ENCODE measurements at regions not wholly inside any gene's neighbourhood (a gene's known extent, or its start where the extent isn't known, plus 50 kb on each side); places are given as distances from the start of the nearest gene placed in this dataset.

DNA sequence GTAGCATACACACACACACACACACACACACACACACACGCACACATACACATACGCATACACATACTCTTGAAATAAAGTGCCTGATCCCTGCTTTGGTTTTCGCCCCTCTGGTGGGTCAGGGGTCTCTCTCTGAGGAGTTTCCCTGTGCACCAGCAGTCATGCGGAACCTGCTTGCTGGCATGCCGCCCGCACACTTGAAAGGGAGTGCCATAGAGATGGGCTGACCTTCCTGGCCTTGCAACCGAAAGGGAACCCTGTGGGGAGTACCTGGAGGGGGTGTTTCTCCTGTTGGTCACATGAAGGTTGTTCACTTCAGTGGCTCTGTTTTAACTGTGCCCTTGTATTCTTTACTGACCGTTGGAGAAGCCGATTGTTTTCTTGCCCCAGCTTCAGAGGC is 752.3 kb downstream of the NR2F2 start:
- Histone ChIP-seq H3K27me3 (peaks cover 0 to 12% (median 0%) of the 10 kb centered on the region in 9 donors), H3K27ac (no peak overlapping the region), H3K9me3 (no peaks in the 10 kb centered on the region), H3K4me1 (no peaks in the 10 kb centered on the region), H3K36me3 (no peaks in the 10 kb centered on the region), H3K4me3 (no peak overlapping the region)
- ATAC-seq (no peak), DNase-seq (no peak)
- WGBS, 4 donors = 77 to 83% (median 77%) methylated on average over 9 of the region's 9 CpGs
- intact Hi-C loops (cut with DNase I) = no loop called here
- TF ChIP-seq, protein P1, sequence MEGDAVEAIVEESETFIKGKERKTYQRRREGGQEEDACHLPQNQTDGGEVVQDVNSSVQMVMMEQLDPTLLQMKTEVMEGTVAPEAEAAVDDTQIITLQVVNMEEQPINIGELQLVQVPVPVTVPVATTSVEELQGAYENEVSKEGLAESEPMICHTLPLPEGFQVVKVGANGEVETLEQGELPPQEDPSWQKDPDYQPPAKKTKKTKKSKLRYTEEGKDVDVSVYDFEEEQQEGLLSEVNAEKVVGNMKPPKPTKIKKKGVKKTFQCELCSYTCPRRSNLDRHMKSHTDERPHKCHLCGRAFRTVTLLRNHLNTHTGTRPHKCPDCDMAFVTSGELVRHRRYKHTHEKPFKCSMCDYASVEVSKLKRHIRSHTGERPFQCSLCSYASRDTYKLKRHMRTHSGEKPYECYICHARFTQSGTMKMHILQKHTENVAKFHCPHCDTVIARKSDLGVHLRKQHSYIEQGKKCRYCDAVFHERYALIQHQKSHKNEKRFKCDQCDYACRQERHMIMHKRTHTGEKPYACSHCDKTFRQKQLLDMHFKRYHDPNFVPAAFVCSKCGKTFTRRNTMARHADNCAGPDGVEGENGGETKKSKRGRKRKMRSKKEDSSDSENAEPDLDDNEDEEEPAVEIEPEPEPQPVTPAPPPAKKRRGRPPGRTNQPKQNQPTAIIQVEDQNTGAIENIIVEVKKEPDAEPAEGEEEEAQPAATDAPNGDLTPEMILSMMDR (IDR thresholded peaks at IDR 0.05) = no peak
- no peak for TF ChIP-seq POLR2A (IDR thresholded peaks at IDR 0.05)

GRCh38 chr15:97084650-97085049 is 754.1 kb downstream of the NR2F2 start:
- no peak overlapping the region for H3K27ac ChIP-seq
- H3K4me1 ChIP-seq = no peaks in the 10 kb centered on the region
- no peak overlapping the region for H3K4me3 ChIP-seq
- TF ChIP-seq, protein P1 (IDR thresholded peaks at IDR 0.05) = no peak
- no peak for TF ChIP-seq POLR2A (IDR thresholded peaks at IDR 0.05)
- ATAC-seq (no peak), DNase-seq (no peak)
- H3K9me3 ChIP-seq = no peaks in the 10 kb centered on the region
- no peaks in the 10 kb centered on the region for H3K36me3 ChIP-seq
- WGBS, 4 donors = 67 to 74% (median 72%) methylated on average over 2 of the region's 2 CpGs
- intact Hi-C loops (cut with DNase I) = no loop called here
- H3K27me3 ChIP-seq = peaks cover 0 to 8% (median 0%) of the 10 kb centered on the region in 9 donors

GRCh38 chr15:97085731-97086130 is 755.2 kb downstream of the NR2F2 start:
- Histone ChIP-seq H3K36me3 (no peaks in the 10 kb centered on the region), H3K4me1 (no peaks in the 10 kb centered on the region), H3K27ac (no peak overlapping the region), H3K27me3 (peaks cover 0 to 8% (median 0%) of the 10 kb centered on the region in 9 donors), H3K9me3 (no peaks in the 10 kb centered on the region), H3K4me3 (no peak overlapping the region)
- 42 to 54% (median 49%) methylated on average over 13 of the region's 13 CpGs for WGBS, 4 donors
- no peak for DNase-seq
- TF ChIP-seq, protein P1 (IDR thresholded peaks at IDR 0.05) = no peak
- no peak for TF ChIP-seq POLR2A (IDR thresholded peaks at IDR 0.05)
- ATAC-seq = no peak
- intact Hi-C loops (cut with DNase I) = no loop called here

DNA sequence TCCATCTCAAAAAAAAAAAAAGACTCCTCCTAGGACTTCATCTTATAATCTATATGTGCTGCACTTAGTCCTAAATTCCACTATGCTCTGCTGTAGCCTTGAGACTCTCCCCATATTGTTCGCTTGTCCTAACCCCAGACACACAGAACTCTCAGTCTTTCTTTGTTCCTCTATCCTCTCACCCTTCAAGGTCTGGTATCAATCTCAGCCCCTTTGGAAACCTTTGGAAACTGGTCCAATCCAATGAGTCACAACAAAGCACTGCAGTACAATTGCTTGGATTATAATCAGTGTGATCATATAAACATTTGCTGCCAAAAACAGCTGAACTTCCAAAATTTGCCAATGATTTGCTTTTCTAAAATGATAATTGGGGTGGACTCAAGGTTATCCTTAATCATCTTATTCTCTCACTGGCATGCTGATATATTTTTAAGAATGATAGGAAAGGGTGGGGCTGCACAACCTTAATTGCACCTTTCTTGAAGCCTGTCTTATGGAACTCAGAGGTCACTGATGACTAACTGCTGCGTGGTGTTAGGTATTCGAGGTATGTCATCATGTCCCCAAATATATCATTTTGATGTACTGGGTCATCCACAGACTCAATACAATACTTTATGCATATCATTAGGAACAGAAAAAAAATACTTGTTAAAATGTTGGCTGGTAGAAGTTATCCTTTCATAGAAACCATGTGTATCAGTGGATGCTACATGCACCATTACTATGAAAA is 756.7 kb downstream of the NR2F2 start:
- WGBS, 4 donors = 57 to 71% (median 66%) methylated on average over 3 of the region's 3 CpGs
- no peak overlapping the region for H3K27ac ChIP-seq
- no peak overlapping the region for H3K4me3 ChIP-seq
- H3K9me3 ChIP-seq = no peaks in the 10 kb centered on the region
- ATAC-seq = no peak
- no peak for DNase-seq
- TF ChIP-seq POLR2A (IDR thresholded peaks at IDR 0.05) = no peak
- TF ChIP-seq, protein P1 (IDR thresholded peaks at IDR 0.05) = no peak
- no peaks in the 10 kb centered on the region for H3K4me1 ChIP-seq
- no peaks in the 10 kb centered on the region for H3K36me3 ChIP-seq
- H3K27me3 ChIP-seq = peaks cover 0 to 3% (median 0%) of the 10 kb centered on the region in 9 donors
- intact Hi-C loops (cut with DNase I) = no loop called here

Measured in heart left ventricle (tissue), 16 donors.